Thyroid gland (tissue), 4 donors: ENCODE measurements at regions not wholly inside any gene's neighbourhood (a gene's known extent, or its start where the extent isn't known, plus 50 kb on each side); places are given as distances from the start of the nearest gene placed in this dataset.
"Not testable (repeated sequence)": the region's sequence is repeated elsewhere in the genome, so short reads cannot be mapped to it uniquely, and the experiment has no call there.

Experiments used
- DNase-seq, 2 donors: peaks; one replicate each; pipeline ENCODE4 v3.0.0-alpha.2; 2019
- H3K27ac ChIP-seq, 3 donors: fragments of 200-600 bp; sonication (generic); 1 replicate in 2 of 3; 2 replicates in 1 of 3; pipeline ENCODE4 v1.5.1; 2016 to 2019; ENCODE audit warnings: mild to moderate bottlenecking in 1 of 3, moderate library complexity in 1 of 3
- H3K27me3 ChIP-seq: fragments of 200-600 bp; sonication (generic); one replicate; pipeline ENCODE4 v1.5.1; 2019
- H3K36me3 ChIP-seq, 2 donors: fragments of 200-600 bp; sonication (generic); one replicate each; pipeline ENCODE4 v1.5.1; 2016 to 2019
- H3K4me1 ChIP-seq, 2 donors: fragments of 200-600 bp; sonication (generic); one replicate each; pipeline ENCODE4 v1.5.1; 2017 to 2019
- H3K4me3 ChIP-seq, 3 donors: fragments of 200-600 bp; sonication (generic); replicated peaks in 1 of 3; 1 replicate in 2 of 3; 2 replicates in 1 of 3; pipeline ENCODE4 v1.5.1; 2016; ENCODE audit warnings: mild to moderate bottlenecking in 1 of 3
- H3K9me3 ChIP-seq: fragments of 200-600 bp; sonication (generic); one replicate; pipeline ENCODE4 v1.5.1; 2017
- POLR2A ChIP-seq, 2 donors: fragments of 450-650 bp; IDR thresholded peaks; one replicate each; pipeline ENCODE4 v1.6.1; 2017; ENCODE audit warnings: antibody characterized with exemption in 2 of 2, mild to moderate bottlenecking in 2 of 2, moderate library complexity in 1 of 2
- WGBS, 2 donors: methylation state at CpG; one replicate each; pipeline ENCODE4 v1.1.5; 2017; 5-methylcytosine and 5-hydroxymethylcytosine counted together
- intact Hi-C: fragments of 100-400 bp; cut with DNase I; formaldehyde crosslinking; loops from one replicate; pipeline ENCODE4 v1.15.1; 2023
- TF ChIP-seq, protein P1 (sequence below), 6 experiments: fragments of 200-600 bp in 3 of 6; fragments of 450-650 bp in 3 of 6; sonication (generic) in 3 of 6; IDR thresholded peaks; one replicate each; pipeline ENCODE4 v1.5.1; 2016 to 2019; ENCODE audit warnings: antibody characterized with exemption in 6 of 6, mild to moderate bottlenecking in 2 of 6, inconsistent platforms in 1 of 6, moderate library complexity in 1 of 6

DNA sequence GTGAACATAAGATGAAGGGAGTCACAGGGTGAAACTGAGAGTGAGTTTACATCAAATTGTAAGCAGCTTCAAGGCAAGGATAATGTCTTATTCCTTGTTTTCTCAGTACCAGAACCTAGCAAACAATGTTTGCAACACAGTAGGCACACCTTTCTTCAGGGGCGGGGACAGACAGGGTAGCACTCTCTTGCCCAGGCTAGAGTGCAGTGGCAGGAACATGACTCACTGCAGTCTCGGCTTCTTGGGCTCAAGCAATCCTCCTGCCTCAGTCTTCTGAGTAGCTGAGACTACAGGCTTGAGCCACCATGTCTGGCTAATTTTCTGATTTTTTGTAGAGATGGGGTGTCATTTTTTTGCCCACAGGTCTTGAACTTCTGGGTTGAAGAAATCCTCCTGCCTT, 299.8 kb downstream of the CD83 start:
- no peaks in the 10 kb centered on the region for H3K27me3 ChIP-seq
- intact Hi-C loops: no loop called here
- H3K36me3 ChIP-seq: no peaks in the 10 kb centered on the region
- no peak overlapping the region for H3K27ac ChIP-seq
- no peaks in the 10 kb centered on the region for H3K9me3 ChIP-seq
- no peak for DNase-seq
- no peaks in the 10 kb centered on the region for H3K4me1 ChIP-seq
- 96 to 97% methylated on average over 2 of the region's 2 CpGs for WGBS, 2 donors
- H3K4me3 ChIP-seq: no peak overlapping the region
- no peak for TF ChIP-seq POLR2A (IDR thresholded peaks at IDR 0.05)
- TF ChIP-seq, protein P1, sequence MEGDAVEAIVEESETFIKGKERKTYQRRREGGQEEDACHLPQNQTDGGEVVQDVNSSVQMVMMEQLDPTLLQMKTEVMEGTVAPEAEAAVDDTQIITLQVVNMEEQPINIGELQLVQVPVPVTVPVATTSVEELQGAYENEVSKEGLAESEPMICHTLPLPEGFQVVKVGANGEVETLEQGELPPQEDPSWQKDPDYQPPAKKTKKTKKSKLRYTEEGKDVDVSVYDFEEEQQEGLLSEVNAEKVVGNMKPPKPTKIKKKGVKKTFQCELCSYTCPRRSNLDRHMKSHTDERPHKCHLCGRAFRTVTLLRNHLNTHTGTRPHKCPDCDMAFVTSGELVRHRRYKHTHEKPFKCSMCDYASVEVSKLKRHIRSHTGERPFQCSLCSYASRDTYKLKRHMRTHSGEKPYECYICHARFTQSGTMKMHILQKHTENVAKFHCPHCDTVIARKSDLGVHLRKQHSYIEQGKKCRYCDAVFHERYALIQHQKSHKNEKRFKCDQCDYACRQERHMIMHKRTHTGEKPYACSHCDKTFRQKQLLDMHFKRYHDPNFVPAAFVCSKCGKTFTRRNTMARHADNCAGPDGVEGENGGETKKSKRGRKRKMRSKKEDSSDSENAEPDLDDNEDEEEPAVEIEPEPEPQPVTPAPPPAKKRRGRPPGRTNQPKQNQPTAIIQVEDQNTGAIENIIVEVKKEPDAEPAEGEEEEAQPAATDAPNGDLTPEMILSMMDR (IDR thresholded peaks at IDR 0.05): no peak

DNA sequence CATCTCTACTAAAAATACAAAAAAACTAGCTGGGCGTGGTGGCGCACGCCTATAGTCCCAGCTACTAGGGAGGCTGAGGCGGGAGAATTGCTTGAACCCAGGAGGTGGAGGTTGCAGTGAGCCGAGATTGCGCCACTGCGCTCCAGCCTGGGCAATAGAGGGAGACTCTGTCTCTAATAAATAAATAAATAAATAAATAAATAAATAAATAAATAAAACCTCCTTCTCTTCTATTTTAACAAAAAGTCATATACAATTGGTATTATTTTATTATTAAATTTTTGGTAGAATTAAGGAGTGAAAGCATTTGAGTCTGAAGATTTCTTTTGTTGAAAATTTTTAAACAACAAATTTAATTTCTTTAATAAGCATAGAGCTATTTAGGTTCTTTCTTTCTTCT, 301.7 kb downstream of the CD83 start:
- H3K36me3 ChIP-seq, H3K4me1 ChIP-seq, H3K27ac ChIP-seq, H3K4me3 ChIP-seq, H3K9me3 ChIP-seq, DNase-seq, H3K27me3 ChIP-seq, intact Hi-C loops: not testable (repeated sequence)
- WGBS, 2 donors: 89 to 98% methylated on average over 7 of the region's 7 CpGs

DNA sequence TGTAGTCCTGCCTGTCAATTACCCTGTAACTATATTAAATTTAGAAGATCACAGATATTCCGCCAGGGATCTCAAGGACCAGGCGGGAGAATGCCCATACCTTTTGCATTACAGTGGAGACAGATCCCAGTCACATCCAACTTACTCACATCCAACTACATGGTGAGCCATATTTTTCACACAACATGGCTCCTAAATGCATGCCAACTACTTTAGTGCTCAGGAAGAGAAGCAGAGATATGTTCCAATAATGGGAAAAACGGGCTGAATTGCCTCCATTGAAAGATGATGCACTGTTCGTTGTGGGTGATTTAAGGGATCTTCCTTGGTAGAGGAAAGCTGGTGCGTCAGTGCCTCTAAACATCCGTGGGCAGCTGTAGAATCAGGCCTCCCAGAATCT, 304.5 kb downstream of the CD83 start:
- DNase-seq: no peak
- no peaks in the 10 kb centered on the region for H3K4me1 ChIP-seq
- H3K27ac ChIP-seq: no peak overlapping the region
- TF ChIP-seq POLR2A (IDR thresholded peaks at IDR 0.05): no peak
- TF ChIP-seq, protein P1 (IDR thresholded peaks at IDR 0.05): no peak
- intact Hi-C loops: no loop called here
- H3K36me3 ChIP-seq: no peaks in the 10 kb centered on the region
- whole genome bisulfite sequencing, 2 donors: 89 to 91% methylated on average over 6 of the region's 6 CpGs
- H3K27me3 ChIP-seq: no peaks in the 10 kb centered on the region
- H3K4me3 ChIP-seq: no peak overlapping the region
- no peaks in the 10 kb centered on the region for H3K9me3 ChIP-seq

DNA sequence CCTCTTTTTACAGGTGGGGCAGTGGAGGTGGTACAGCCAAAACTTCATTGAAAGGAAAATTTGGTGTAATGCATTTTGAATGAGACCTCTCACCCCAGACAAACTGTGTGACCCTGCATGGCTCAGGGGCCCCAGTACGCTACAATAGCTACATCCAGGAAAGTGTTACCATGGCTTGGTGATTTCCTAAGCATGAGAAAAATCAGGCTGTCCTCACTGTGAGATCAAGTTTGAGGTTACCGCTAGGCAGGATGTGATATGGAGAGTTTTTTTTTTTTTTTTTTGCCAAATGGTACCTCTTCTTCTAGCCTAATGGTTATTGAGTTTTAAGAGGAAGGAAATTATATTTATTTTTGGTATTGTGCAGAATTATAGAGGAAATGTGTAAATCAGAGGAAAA, 305.3 kb downstream of the CD83 start:
- Histone ChIP-seq H3K27ac (no peak overlapping the region), H3K4me3 (no peak overlapping the region), H3K9me3 (no peaks in the 10 kb centered on the region), H3K36me3 (no peaks in the 10 kb centered on the region), H3K4me1 (no peaks in the 10 kb centered on the region), H3K27me3 (no peaks in the 10 kb centered on the region)
- no peak for DNase-seq
- intact Hi-C loops: no loop called here
- TF ChIP-seq, protein P1 (IDR thresholded peaks at IDR 0.05): no peak
- no peak for TF ChIP-seq POLR2A (IDR thresholded peaks at IDR 0.05)
- WGBS, 2 donors: 63 to 91% methylated on average over 2 of the region's 2 CpGs

DNA sequence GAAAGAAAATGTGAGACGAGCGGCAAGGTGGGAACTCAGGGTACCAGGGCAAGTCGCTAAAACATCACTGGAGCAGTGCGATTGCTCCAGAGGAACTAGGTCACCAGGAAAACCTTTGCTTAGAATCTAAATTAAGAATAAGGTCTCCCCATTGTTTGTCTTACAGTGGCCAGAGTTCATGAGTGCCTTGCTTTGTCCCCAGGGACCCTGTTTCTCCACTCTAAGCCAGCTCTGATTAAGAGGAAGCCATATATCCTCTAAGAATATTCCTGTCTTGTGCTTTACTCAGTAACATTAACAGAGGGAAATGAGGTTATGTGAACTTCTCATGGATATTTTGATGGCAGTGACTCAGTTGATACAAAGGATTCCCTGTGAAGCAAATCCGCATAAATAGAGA, 305.8 kb downstream of the CD83 start:
- intact Hi-C loops: no loop called here
- H3K4me1 ChIP-seq: no peaks in the 10 kb centered on the region
- H3K27ac ChIP-seq: no peak overlapping the region
- no peaks in the 10 kb centered on the region for H3K36me3 ChIP-seq
- TF ChIP-seq, protein P1 (IDR thresholded peaks at IDR 0.05): no peak
- TF ChIP-seq POLR2A (IDR thresholded peaks at IDR 0.05): no peak
- DNase-seq: no peak
- no peaks in the 10 kb centered on the region for H3K9me3 ChIP-seq
- WGBS, 2 donors: 80 to 84% methylated on average over 5 of the region's 5 CpGs
- no peaks in the 10 kb centered on the region for H3K27me3 ChIP-seq
- no peak overlapping the region for H3K4me3 ChIP-seq

DNA sequence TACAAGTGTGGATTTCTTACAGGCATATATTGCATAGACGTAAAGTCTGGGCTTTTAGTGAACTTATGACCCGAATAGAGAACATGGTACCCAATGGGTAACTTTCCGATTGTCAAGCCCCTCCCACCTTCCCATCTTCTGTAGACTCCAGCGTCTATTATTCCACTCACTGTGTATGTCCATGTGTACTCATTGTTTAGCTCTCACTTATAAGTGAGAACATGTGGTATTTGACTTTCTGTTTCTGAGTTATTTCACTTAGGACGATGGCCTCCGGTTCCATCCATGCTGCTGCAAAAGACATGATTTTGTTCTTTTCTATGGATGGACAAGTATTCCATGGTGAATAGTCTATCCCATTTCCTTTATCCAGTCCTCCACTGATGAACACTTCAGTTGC, 306.4 kb downstream of the CD83 start:
- Histone ChIP-seq H3K36me3 (no peaks in the 10 kb centered on the region), H3K4me3 (no peak overlapping the region), H3K27me3 (no peaks in the 10 kb centered on the region), H3K27ac (no peak overlapping the region), H3K9me3 (no peaks in the 10 kb centered on the region), H3K4me1 (no peaks in the 10 kb centered on the region)
- DNase-seq: no peak
- intact Hi-C loops: no loop called here
- WGBS, 2 donors: 94 to 95% methylated on average over 6 of the region's 6 CpGs
- TF ChIP-seq, protein P1 (IDR thresholded peaks at IDR 0.05): no peak
- TF ChIP-seq POLR2A (IDR thresholded peaks at IDR 0.05): no peak
